DOHH2 (cell line): ENCODE measurements at regions not wholly inside any gene's neighbourhood (a gene's known extent, or its start where the extent isn't known, plus 50 kb on each side); places are given as distances from the start of the nearest gene placed in this dataset.

Source experiments
- H3F3A ChIP-seq: fragments of 200-600 bp; sonication (generic), shearing (Covaris generic); 2 replicates; pipeline ENCODE4 v1.6.0; 2016; ENCODE audit warnings: antibody characterized with exemption, mild to moderate bottlenecking; ENCODE audit not compliant: control insufficient read depth, insufficient read depth
- H3K27ac ChIP-seq: fragments of 200-600 bp; sonication (generic); 2 replicates; pipeline ENCODE4 v1.5.1; 2014; ENCODE audit warnings: low read depth, mild to moderate bottlenecking, low read length, moderate library complexity
- H3K27me3 ChIP-seq: fragments of 200-600 bp; sonication (generic); 2 replicates; pipeline ENCODE4 v1.6.1; 2014; ENCODE audit warnings: mild to moderate bottlenecking, low read length, mixed read lengths; ENCODE audit not compliant: control insufficient read depth
- H3K36me3 ChIP-seq: fragments of 200-600 bp; sonication (generic); 2 replicates; pipeline ENCODE4 v1.6.1; 2014; ENCODE audit warnings: mild to moderate bottlenecking, low read length, moderate library complexity, mixed read lengths; ENCODE audit not compliant: control insufficient read depth
- H3K4me1 ChIP-seq: fragments of 200-600 bp; sonication (generic); 2 replicates; pipeline ENCODE4 v1.6.1; 2014; ENCODE audit warnings: mild to moderate bottlenecking, low read length, mixed read lengths; ENCODE audit not compliant: control insufficient read depth
- H3K4me2 ChIP-seq: fragments of 200-600 bp; sonication (generic); 2 replicates; pipeline ENCODE4 v1.6.0; 2014; ENCODE audit warnings: mild to moderate bottlenecking, low read length, moderate library complexity
- H3K4me3 ChIP-seq: fragments of 200-600 bp; sonication (generic); 2 replicates; pipeline ENCODE4 v1.5.1; 2014; ENCODE audit warnings: mild to moderate bottlenecking, low read length, mixed read lengths
- H3K79me2 ChIP-seq: fragments of 200-600 bp; sonication (generic); 2 replicates; pipeline ENCODE4 v1.6.1; 2014; ENCODE audit warnings: mild to moderate bottlenecking, low read length, mixed read lengths; ENCODE audit not compliant: control insufficient read depth
- H3K9me2 ChIP-seq: fragments of 200-600 bp; sonication (generic); replicated peaks from 2 replicates; pipeline ENCODE4 v1.6.1; 2014; ENCODE audit warnings: mild to moderate bottlenecking, low read length, mixed read lengths; ENCODE audit not compliant: control insufficient read depth
- H3K9me3 ChIP-seq: fragments of 200-600 bp; sonication (generic); 2 replicates; pipeline ENCODE4 v1.6.1; 2014; ENCODE audit warnings: antibody characterized with exemption, low read length, mixed read lengths; ENCODE audit not compliant: control insufficient read depth, insufficient read depth
- H4K20me1 ChIP-seq: fragments of 200-600 bp; sonication (generic); 2 replicates; pipeline ENCODE4 v1.6.0; 2014; ENCODE audit warnings: low read depth, mild to moderate bottlenecking, antibody characterized with exemption, low read length, moderate library complexity; ENCODE audit not compliant: control insufficient read depth, insufficient read depth
- EZH2phosphoT487 ChIP-seq: fragments of 200-600 bp; sonication (generic); IDR thresholded peaks from 2 replicates; pipeline ENCODE4 v1.6.1; 2017; ENCODE audit warnings: borderline replicate concordance, mild to moderate bottlenecking, antibody characterized with exemption, low read length, moderate library complexity, mixed read lengths
- TF ChIP-seq, protein P1 (sequence below): fragments of 200-600 bp; sonication (generic); IDR thresholded peaks from one replicate; pipeline ENCODE4 v1.5.1; 2014; ENCODE audit warnings: antibody characterized with exemption, mild to moderate bottlenecking, low read depth, low read length; ENCODE audit not compliant: poor library complexity, severe bottlenecking

GRCh38 chr6:132954936-132955335 lies 140.6 kb downstream of the RPS12 start:
- H3K9me2 ChIP-seq = no peaks in the 10 kb centered on the region

DNA sequence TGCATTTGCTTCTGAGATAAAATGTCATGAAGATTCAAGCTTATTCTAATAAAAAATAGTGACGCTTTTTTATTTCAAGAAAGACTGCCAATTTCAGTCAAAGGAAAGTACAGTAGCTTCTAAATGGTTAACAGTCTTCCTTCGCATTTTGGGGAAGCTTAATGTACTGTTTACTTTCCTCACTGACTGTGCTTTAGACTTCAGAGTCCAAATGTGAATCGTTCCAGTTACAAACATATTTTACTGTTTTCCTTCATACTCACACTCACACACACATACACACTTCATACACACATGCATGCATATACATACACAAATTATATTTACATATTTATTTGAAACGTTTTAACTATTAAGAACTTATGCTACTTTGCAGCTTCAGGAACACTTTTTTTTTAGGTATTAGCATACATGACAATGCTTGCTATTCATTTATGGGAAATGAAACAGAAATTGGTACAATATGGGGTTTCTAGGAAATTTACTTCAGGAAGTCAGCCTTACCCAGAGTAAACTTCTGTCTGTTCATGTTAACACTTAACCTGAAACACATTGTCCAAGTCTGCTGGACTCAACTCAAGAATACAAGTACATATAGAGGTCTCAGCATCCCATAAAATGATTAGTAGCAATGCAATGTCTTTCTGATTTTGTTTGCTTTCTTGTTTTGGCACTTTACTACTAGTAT lies 145.4 kb downstream of the RPS12 start:
- Histone ChIP-seq H3K27me3 (peaks cover 10% of the 10 kb centered on the region; the same call in 1 of the 2 replicates), H3K4me1 (no peaks in the 10 kb centered on the region), H3K36me3 (no peaks in the 10 kb centered on the region), H3K9me3 (no peaks in the 10 kb centered on the region), H3F3A (no peaks in the 10 kb centered on the region), H4K20me1 (no peaks in the 10 kb centered on the region), H3K4me3 (no peak overlapping the region), H3K9me2 (no peaks in the 10 kb centered on the region), H3K4me2 (no peak overlapping the region), H3K27ac (no peak overlapping the region), H3K79me2 (no peaks in the 10 kb centered on the region)
- TF ChIP-seq, protein P1, sequence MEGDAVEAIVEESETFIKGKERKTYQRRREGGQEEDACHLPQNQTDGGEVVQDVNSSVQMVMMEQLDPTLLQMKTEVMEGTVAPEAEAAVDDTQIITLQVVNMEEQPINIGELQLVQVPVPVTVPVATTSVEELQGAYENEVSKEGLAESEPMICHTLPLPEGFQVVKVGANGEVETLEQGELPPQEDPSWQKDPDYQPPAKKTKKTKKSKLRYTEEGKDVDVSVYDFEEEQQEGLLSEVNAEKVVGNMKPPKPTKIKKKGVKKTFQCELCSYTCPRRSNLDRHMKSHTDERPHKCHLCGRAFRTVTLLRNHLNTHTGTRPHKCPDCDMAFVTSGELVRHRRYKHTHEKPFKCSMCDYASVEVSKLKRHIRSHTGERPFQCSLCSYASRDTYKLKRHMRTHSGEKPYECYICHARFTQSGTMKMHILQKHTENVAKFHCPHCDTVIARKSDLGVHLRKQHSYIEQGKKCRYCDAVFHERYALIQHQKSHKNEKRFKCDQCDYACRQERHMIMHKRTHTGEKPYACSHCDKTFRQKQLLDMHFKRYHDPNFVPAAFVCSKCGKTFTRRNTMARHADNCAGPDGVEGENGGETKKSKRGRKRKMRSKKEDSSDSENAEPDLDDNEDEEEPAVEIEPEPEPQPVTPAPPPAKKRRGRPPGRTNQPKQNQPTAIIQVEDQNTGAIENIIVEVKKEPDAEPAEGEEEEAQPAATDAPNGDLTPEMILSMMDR = no peak
- TF ChIP-seq EZH2phosphoT487 = no peak

More at GRCh38 chr6:132954936-132955335, 140.6 kb downstream of the RPS12 start:
- Histone ChIP-seq H3K79me2 (no peaks in the 10 kb centered on the region), H3F3A (no peaks in the 10 kb centered on the region), H3K4me2 (no peak overlapping the region), H3K27ac (no peak overlapping the region), H3K36me3 (no peaks in the 10 kb centered on the region), H3K4me3 (no peak overlapping the region), H3K4me1 (no peaks in the 10 kb centered on the region), H4K20me1 (no peaks in the 10 kb centered on the region), H3K27me3 (peaks cover 6% of the 10 kb centered on the region; the same call in 1 of the 2 replicates), H3K9me3 (no peaks in the 10 kb centered on the region)
- no peak for TF ChIP-seq EZH2phosphoT487
- TF ChIP-seq, protein P1 = no peak

DNA sequence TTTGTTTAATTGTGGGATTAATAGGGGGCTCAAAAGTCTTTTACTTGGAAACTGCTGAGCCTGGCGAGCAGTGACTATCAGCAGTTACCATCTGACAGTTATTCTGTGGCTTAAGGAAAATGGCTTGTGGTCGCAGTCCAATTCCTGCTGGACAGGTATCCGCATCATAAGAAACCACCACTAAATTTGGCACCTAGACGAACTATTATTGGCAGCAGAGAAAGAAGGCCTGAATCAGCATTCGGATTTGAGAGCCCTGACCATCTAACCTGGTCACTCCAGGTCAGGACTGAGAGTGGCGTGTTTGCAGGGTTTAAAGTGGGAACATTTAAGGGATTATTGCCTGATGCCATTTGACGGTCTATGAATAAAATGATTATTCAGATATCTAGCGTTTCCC lies 146.4 kb downstream of the RPS12 start:
- H3K9me3 ChIP-seq = no peaks in the 10 kb centered on the region
- no peak overlapping the region for H3K27ac ChIP-seq
- H3K4me1 ChIP-seq = no peaks in the 10 kb centered on the region
- no peaks in the 10 kb centered on the region for H3F3A ChIP-seq
- H3K4me3 ChIP-seq = no peak overlapping the region
- H3K36me3 ChIP-seq = no peaks in the 10 kb centered on the region
- no peaks in the 10 kb centered on the region for H3K79me2 ChIP-seq
- no peaks in the 10 kb centered on the region for H4K20me1 ChIP-seq
- no peak overlapping the region for H3K4me2 ChIP-seq
- H3K9me2 ChIP-seq = no peaks in the 10 kb centered on the region
- TF ChIP-seq, protein P1 = no peak
- TF ChIP-seq EZH2phosphoT487 = no peak
- H3K27me3 ChIP-seq = peaks cover 13% of the 10 kb centered on the region; the same call in 1 of the 2 replicates
